ENCODE measurements at regions not wholly inside any gene's neighbourhood (a gene's known extent, or its start where the extent isn't known, plus 50 kb on each side); places are given as distances from the start of the nearest gene placed in this dataset.

- no peak for TF ChIP-seq CTCF (IDR thresholded peaks at IDR 0.05)
- no peak for TF ChIP-seq EP300 (IDR thresholded peaks at IDR 0.05)
- TF ChIP-seq POLR2AphosphoS5 (IDR thresholded peaks at IDR 0.05): no peak
- no peak for TF ChIP-seq POLR2A (IDR thresholded peaks at IDR 0.05)
Measured at GRCh38 chr4:11698033-11698432, 269.3 kb upstream of the HS3ST1 start.
